ENCODE measurements at regions not wholly inside any gene's neighbourhood (a gene's known extent, or its start where the extent isn't known, plus 50 kb on each side); places are given as distances from the start of the nearest gene placed in this dataset.
"Not testable (repeated sequence)": the region's sequence is repeated elsewhere in the genome, so short reads cannot be mapped to it uniquely, and the experiment has no call there.

GRCh38 chr10:65125212-65125611 is 1604.0 kb downstream of the REEP3 start:
- DNase-seq (ENCODE audit: low read depth) = no peak

- no peak for DNase-seq (ENCODE audit: low read depth)
Observed at GRCh38 chr10:65126288-65126687, 1605.1 kb downstream of the REEP3 start.

- no peak for DNase-seq (ENCODE audit: low read depth)
Observed at GRCh38 chr10:65128277-65128676, 1607.1 kb downstream of the REEP3 start.

GRCh38 chr10:65130162-65130758 is 1609.1 kb downstream of the REEP3 start:
- DNase-seq (ENCODE audit: low read depth) = no peak

- DNase-seq (ENCODE audit: low read depth) = no peak
Observed at GRCh38 chr10:65133652-65134051, 1612.5 kb downstream of the REEP3 start.

GRCh38 chr10:65135508-65135907 is 1614.3 kb downstream of the REEP3 start:
- DNase-seq (ENCODE audit: low read depth) = no peak

GRCh38 chr10:65142641-65143435 is 1621.6 kb downstream of the REEP3 start:
- DNase-seq (ENCODE audit: low read depth) = no peak

- DNase-seq (ENCODE audit: low read depth) = no peak
Observed at GRCh38 chr10:65143723-65144122, 1622.5 kb downstream of the REEP3 start.

- no peak for DNase-seq (ENCODE audit: low read depth)
Observed at GRCh38 chr10:65149878-65150277, 1628.7 kb downstream of the REEP3 start.

- no peak for DNase-seq (ENCODE audit: low read depth)
Observed at GRCh38 chr10:65166272-65166671, 1645.1 kb downstream of the REEP3 start.

- no peak for DNase-seq (ENCODE audit: low read depth)
Observed at GRCh38 chr10:65172249-65172648, 1651.0 kb downstream of the REEP3 start.

GRCh38 chr10:65176994-65177393 is 1655.8 kb downstream of the REEP3 start:
- no peak for DNase-seq (ENCODE audit: low read depth)

- no peak for DNase-seq (ENCODE audit: low read depth)
Observed at GRCh38 chr10:65183236-65183635, 1662.0 kb downstream of the REEP3 start.

GRCh38 chr10:65186668-65187067 is 1665.5 kb downstream of the REEP3 start:
- DNase-seq (ENCODE audit: low read depth) = not testable (repeated sequence)

- peak; percentile 93 for DNase-seq (ENCODE audit: low read depth)
Observed at GRCh38 chr10:65194126-65194525, 1672.9 kb downstream of the REEP3 start.

GRCh38 chr10:65194555-65194954 is 1673.4 kb downstream of the REEP3 start:
- DNase-seq (ENCODE audit: low read depth) = peak; percentile 70

- DNase-seq (ENCODE audit: low read depth) = no peak
Observed at GRCh38 chr10:65196111-65196510, 1674.9 kb downstream of the REEP3 start.

GRCh38 chr10:65197935-65198334 is 1676.7 kb downstream of the REEP3 start:
- DNase-seq (ENCODE audit: low read depth) = no peak

- DNase-seq (ENCODE audit: low read depth) = no peak
Observed at GRCh38 chr10:65201491-65201890, 1680.3 kb downstream of the REEP3 start.

- no peak for DNase-seq (ENCODE audit: low read depth)
Observed at GRCh38 chr10:65204999-65205398, 1683.8 kb downstream of the REEP3 start.

GRCh38 chr10:65213170-65213569 is 1692.0 kb downstream of the REEP3 start:
- DNase-seq (ENCODE audit: low read depth) = no peak

- DNase-seq (ENCODE audit: low read depth) = no peak
Observed at GRCh38 chr10:65219444-65219843, 1698.2 kb downstream of the REEP3 start.

- DNase-seq (ENCODE audit: low read depth) = no peak
Observed at GRCh38 chr10:65231148-65231547, 1694.7 kb upstream of the LRRTM3 start.

Measured in LHCN-M2 (cell line).